H1 (cell line): ENCODE measurements at regions not wholly inside any gene's neighbourhood (a gene's known extent, or its start where the extent isn't known, plus 50 kb on each side); places are given as distances from the start of the nearest gene placed in this dataset.
"Not testable (repeated sequence)": the region's sequence is repeated elsewhere in the genome, so short reads cannot be mapped to it uniquely, and the experiment has no call there.

ENCODE experiments used
- CTCF ChIA-PET: fragments of 300-600 bp; sonication (Branson Sonifier 250); formaldehyde crosslinking; loops from one replicate; lab custom pipeline; 2021; ENCODE audit not compliant: partially characterized antibody; lab: Charles Lee
- POLR2A ChIA-PET: fragments of 300-600 bp; sonication (Branson Sonifier 250); formaldehyde crosslinking; loops from one replicate; lab custom pipeline; 2021; ENCODE audit warnings: inconsistent platforms; ENCODE audit not compliant: partially characterized antibody; lab: Charles Lee
- DNase-seq, 2 experiments: peaks; one replicate each; pipeline versions ENCODE4 v3.0.0 to v3.0.0-alpha.2; 2010 to 2022; ENCODE audit warnings: low spot score in 2 of 2, low read depth in 1 of 2, mixed read lengths in 1 of 2
- FAIRE-seq: peaks from 2 replicates; lab custom pipeline; 2011; peaks lifted over from hg19 to GRCh38; lab: Jason Lieb, UNC
- H2AFZ ChIP-seq: 2 replicates; pipeline ENCODE4 v1.8.1; 2012; ENCODE audit warnings: low read length, inconsistent platforms
- H2AK5ac ChIP-seq: 2 replicates; pipeline ENCODE4 v1.6.1; 2013; ENCODE audit warnings: low read depth, low read length
- H2BK120ac ChIP-seq: replicated peaks from 2 replicates; pipeline ENCODE3; 2013; ENCODE audit warnings: low read depth, low read length, inconsistent platforms
- H2BK12ac ChIP-seq: 2 replicates; pipeline ENCODE4 v1.6.1; 2013; ENCODE audit warnings: low read depth, low read length
- H2BK15ac ChIP-seq: 2 replicates; pipeline ENCODE4 v1.6.1; 2013; ENCODE audit warnings: low read length
- H2BK20ac ChIP-seq: 2 replicates; pipeline ENCODE4 v1.6.1; 2013; ENCODE audit warnings: low read length
- H2BK5ac ChIP-seq: 2 replicates; pipeline ENCODE4 v1.6.1; 2013; ENCODE audit warnings: low read depth, low read length
- H3K14ac ChIP-seq: 2 replicates; pipeline ENCODE4 v1.6.1; 2013; ENCODE audit warnings: inconsistent platforms; ENCODE audit not compliant: insufficient read length
- H3K18ac ChIP-seq: 2 replicates; pipeline ENCODE4 v1.6.1; 2013; ENCODE audit warnings: low read length; ENCODE audit errors: extremely low read depth
- H3K23ac ChIP-seq: 2 replicates; pipeline ENCODE4 v1.6.1; 2013; ENCODE audit warnings: inconsistent platforms; ENCODE audit not compliant: insufficient read length
- H3K23me2 ChIP-seq: 2 replicates; pipeline ENCODE4 v1.6.1; 2013; ENCODE audit warnings: low read depth, low read length
- H3K27ac ChIP-seq: 2 replicates; pipeline ENCODE4 v1.6.1; 2011; ENCODE audit warnings: low read depth, low read length, inconsistent platforms
- H3K27me3 ChIP-seq, 4 experiments: replicated peaks in 1 of 4; 1 replicate in 1 of 4; 2 replicates in 3 of 4; pipeline versions ENCODE4 v1.6.1 to v1.8.1; 2011 to 2013; ENCODE audit warnings: low read length in 3 of 4, mild to moderate bottlenecking in 3 of 4, inconsistent platforms in 2 of 4, mixed read lengths in 2 of 4, moderate library complexity in 1 of 4; ENCODE audit not compliant: control insufficient read depth in 3 of 4, insufficient read depth in 3 of 4; ENCODE audit errors: extremely low read depth in 1 of 4
- H3K36me3 ChIP-seq, 4 experiments: 2 replicates each; pipeline versions ENCODE4 v1.6.1 to v1.8.1; 2011 to 2013; ENCODE audit warnings: mild to moderate bottlenecking in 4 of 4, low read length in 3 of 4, moderate library complexity in 2 of 4, control low read depth in 1 of 4, inconsistent platforms in 1 of 4; ENCODE audit not compliant: insufficient read depth in 4 of 4, control insufficient read depth in 2 of 4
- H3K4ac ChIP-seq: replicated peaks from 2 replicates; pipeline ENCODE3; 2013; ENCODE audit warnings: low read length, low read depth, mixed read lengths, inconsistent platforms; ENCODE audit not compliant: insufficient read length
- H3K4me1 ChIP-seq, 4 experiments: replicated peaks in 1 of 4; 1 replicate in 1 of 4; 2 replicates in 3 of 4; pipeline versions ENCODE4 v1.6.1 to v1.8.1; 2011 to 2013; ENCODE audit warnings: low read length in 3 of 4, inconsistent platforms in 2 of 4, mixed read lengths in 1 of 4; ENCODE audit not compliant: insufficient read depth in 4 of 4, control insufficient read depth in 3 of 4
- H3K4me2 ChIP-seq, 2 experiments: 2 replicates each; pipeline versions ENCODE4 v1.6.1 to v1.8.1; 2011 to 2013; ENCODE audit warnings: low read depth in 2 of 2, low read length in 2 of 2, control low read depth in 1 of 2, inconsistent platforms in 1 of 2, mild to moderate bottlenecking in 1 of 2; ENCODE audit not compliant: insufficient read depth in 1 of 2
- H3K4me3 ChIP-seq, 4 experiments: fragments of 200-600, 300-600 bp in 1 of 4; sonication (generic), shearing (Covaris generic), sonication (Bioruptor Twin) in 1 of 4; 2 replicates each; pipeline versions ENCODE4 v1.5.1 to v1.8.1; 2011 to 2016; ENCODE audit warnings: low read length in 4 of 4, low read depth in 3 of 4, control low read depth in 2 of 4, inconsistent platforms in 2 of 4, mild to moderate bottlenecking in 2 of 4, mixed read lengths in 1 of 4, moderate library complexity in 1 of 4; ENCODE audit not compliant: insufficient read depth in 2 of 4; ENCODE audit errors: extremely low read depth in 1 of 4
- H3K56ac ChIP-seq: replicated peaks from 2 replicates; pipeline ENCODE3; 2013; ENCODE audit warnings: low read depth, mild to moderate bottlenecking, mixed read lengths, low read length, inconsistent platforms; ENCODE audit not compliant: insufficient read length
- H3K79me1 ChIP-seq: 2 replicates; pipeline ENCODE4 v1.6.1; 2013; ENCODE audit warnings: low read depth, low read length, control low read depth
- H3K79me2 ChIP-seq, 2 experiments: 2 replicates each; pipeline versions ENCODE4 v1.6.1 to v1.8.1; 2012 to 2013; ENCODE audit warnings: low read length in 2 of 2, mild to moderate bottlenecking in 2 of 2, inconsistent platforms in 1 of 2; ENCODE audit not compliant: insufficient read depth in 2 of 2, control insufficient read depth in 1 of 2
- H3K9ac ChIP-seq, 4 experiments: replicated peaks in 1 of 4; 1 replicate in 1 of 4; 2 replicates in 3 of 4; pipeline versions ENCODE4 v1.6.1 to v1.8.1; 2011 to 2013; ENCODE audit warnings: low read depth in 3 of 4, low read length in 3 of 4, control low read depth in 2 of 4, mild to moderate bottlenecking in 2 of 4, moderate library complexity in 2 of 4, inconsistent platforms in 1 of 4; ENCODE audit errors: extremely low read depth in 1 of 4
- H3K9me3 ChIP-seq, 2 experiments: 2 replicates each; pipeline versions ENCODE4 v1.6.1 to v1.8.1; 2012 to 2013; ENCODE audit warnings: mild to moderate bottlenecking in 2 of 2, moderate library complexity in 2 of 2, control low read depth in 1 of 2, inconsistent platforms in 1 of 2, low read depth in 1 of 2, low read length in 1 of 2, mixed read lengths in 1 of 2; ENCODE audit not compliant: insufficient read depth in 2 of 2
- H4K20me1 ChIP-seq, 2 experiments: replicated peaks in 1 of 2; 2 replicates each; pipeline versions ENCODE3 to v1.8.1; 2011 to 2013; ENCODE audit warnings: inconsistent platforms in 2 of 2, low read length in 2 of 2, mild to moderate bottlenecking in 1 of 2; ENCODE audit not compliant: insufficient read depth in 2 of 2, control insufficient read depth in 1 of 2
- H4K5ac ChIP-seq: 2 replicates; pipeline ENCODE4 v1.6.1; 2013; ENCODE audit warnings: low read length, low read depth, mixed read lengths, inconsistent platforms; ENCODE audit not compliant: insufficient read length
- H4K8ac ChIP-seq: 2 replicates; pipeline ENCODE4 v1.8.0; 2013; ENCODE audit warnings: mild to moderate bottlenecking, moderate library complexity, low read length, inconsistent platforms; ENCODE audit not compliant: insufficient read depth; ENCODE audit errors: extremely low read depth
- H4K91ac ChIP-seq: replicated peaks from 2 replicates; pipeline ENCODE3; 2013; ENCODE audit warnings: low read length, mixed read lengths, inconsistent platforms; ENCODE audit not compliant: insufficient read length
- POLR2A ChIP-seq, 2 experiments: IDR thresholded peaks; 1 replicate in 1 of 2; 2 replicates in 1 of 2; pipeline ENCODE4 v1.6.1; 2011; ENCODE audit warnings: low read depth in 2 of 2, low read length in 2 of 2, mild to moderate bottlenecking in 2 of 2; ENCODE audit errors: control extremely low read depth in 1 of 2
- RBBP5 ChIP-seq: IDR thresholded peaks from 2 replicates; pipeline ENCODE4 v1.7.1; 2012; ENCODE audit warnings: low read depth, mild to moderate bottlenecking, inconsistent platforms, low read length, moderate library complexity, borderline replicate concordance
- WGBS, 2 experiments: shearing (Covaris generic) in 1 of 2; methylation state at CpG; one replicate each; pipeline versions ENCODE4 v1.1.6 to v1.1.7; 2013 to 2015; ENCODE audit warnings: low lambda C conversion rate in 2 of 2, mixed read lengths in 2 of 2, inconsistent platforms in 1 of 2, low coverage in 1 of 2, missing lambda C conversion rate in 1 of 2; ENCODE audit not compliant: insufficient replicate concordance in 2 of 2, insufficient coverage in 1 of 2, insufficient read length in 1 of 2; ENCODE audit errors: extremely low coverage in 1 of 2, missing lambda C conversion rate in 1 of 2; 5-methylcytosine and 5-hydroxymethylcytosine counted together

DNA sequence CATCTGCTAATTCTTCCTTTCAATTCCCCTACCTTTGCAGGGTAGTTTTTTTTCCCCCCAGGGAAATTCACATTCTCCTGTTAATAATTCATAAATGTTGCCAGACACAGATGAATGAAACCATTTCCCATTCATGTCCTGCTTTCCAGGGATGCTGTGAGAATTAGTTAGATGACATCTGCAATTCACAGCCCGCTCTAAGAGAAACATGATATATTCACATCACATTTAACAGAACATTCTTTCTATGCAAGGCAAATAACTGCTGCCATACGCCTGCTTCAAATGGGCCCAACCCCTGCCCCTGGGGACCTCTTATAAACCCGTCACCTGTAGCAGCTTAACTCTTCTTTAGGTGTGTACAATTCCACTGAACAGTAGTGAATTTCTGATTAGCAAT lies 110.6 kb upstream of the CTAGE1 start:
- no peak overlapping the region for H3K27ac ChIP-seq
- no peaks in the 10 kb centered on the region for H3K79me1 ChIP-seq
- H4K8ac ChIP-seq: no peak overlapping the region
- no peaks in the 10 kb centered on the region for H3K79me2 ChIP-seq
- no peak overlapping the region for H2BK15ac ChIP-seq
- H3K18ac ChIP-seq: no peak overlapping the region
- no peak overlapping the region for H3K23ac ChIP-seq
- CTCF ChIA-PET: no interaction called here
- no peak overlapping the region for H2BK120ac ChIP-seq
- H3K14ac ChIP-seq: no peak overlapping the region
- no peak overlapping the region for H3K4me2 ChIP-seq
- POLR2A ChIA-PET: no interaction called here
- no peak overlapping the region for H3K4ac ChIP-seq
- no peak overlapping the region for H3K4me3 ChIP-seq
- DNase-seq (no peak), FAIRE-seq (no peak)
- H3K9me3 ChIP-seq: peaks cover 2 to 3% of the 10 kb centered on the region in 2 experiments; a peak in 1 of 4 replicates
- H2AK5ac ChIP-seq: no peak overlapping the region
- H2BK20ac ChIP-seq: no peak overlapping the region
- no peaks in the 10 kb centered on the region for H3K36me3 ChIP-seq
- H2BK5ac ChIP-seq: no peak overlapping the region
- 80% methylated on average over 3 of the region's 3 CpGs; no CpG with 5 or more reads in 1 of the 2 experiments for WGBS, 2 experiments
- H4K91ac ChIP-seq: no peak overlapping the region
- no peak overlapping the region for H2BK12ac ChIP-seq
- TF ChIP-seq RBBP5 (no peak), POLR2A (IDR thresholded peaks at IDR 0.05; ENCODE audit: control extremely low read depth in 1 of 2, low read depth in 2 of 2, low read length in 2 of 2) (no peak)
- no peaks in the 10 kb centered on the region for H3K27me3 ChIP-seq
- no peak overlapping the region for H2AFZ ChIP-seq
- no peak overlapping the region for H4K5ac ChIP-seq
- H3K9ac ChIP-seq: no peak overlapping the region
- H3K23me2 ChIP-seq: no peaks in the 10 kb centered on the region
- H3K4me1 ChIP-seq: no peaks in the 10 kb centered on the region
- H4K20me1 ChIP-seq: no peaks in the 10 kb centered on the region
- H3K56ac ChIP-seq: no peak overlapping the region

DNA sequence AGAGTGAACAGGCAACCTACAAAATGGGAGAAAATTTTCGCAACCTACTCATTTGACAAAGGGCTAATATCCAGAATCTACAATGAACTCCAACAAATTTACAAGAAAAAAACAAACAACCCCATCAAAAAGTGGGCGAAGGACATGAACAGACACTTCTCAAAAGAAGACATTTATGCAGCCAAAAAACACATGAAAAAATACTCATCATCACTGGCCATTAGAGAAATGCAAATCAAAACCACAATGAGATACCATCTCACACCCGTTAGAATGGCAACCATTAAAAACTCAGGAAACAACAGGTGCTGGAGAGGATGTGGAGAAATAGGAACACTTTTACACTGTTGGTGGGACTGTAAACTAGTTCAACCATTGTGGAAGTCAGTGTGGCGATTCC lies 117.0 kb upstream of the CTAGE1 start:
- H3K9ac ChIP-seq, H2AK5ac ChIP-seq, H3K79me2 ChIP-seq, POLR2A ChIA-PET, H3K79me1 ChIP-seq, H2BK15ac ChIP-seq, CTCF ChIA-PET, H3K9me3 ChIP-seq, H3K14ac ChIP-seq, H2AFZ ChIP-seq, FAIRE-seq, H4K91ac ChIP-seq, H3K4ac ChIP-seq, H2BK120ac ChIP-seq, H2BK5ac ChIP-seq, H3K4me2 ChIP-seq, H2BK12ac ChIP-seq, H4K5ac ChIP-seq, H3K23ac ChIP-seq, H4K20me1 ChIP-seq, H3K23me2 ChIP-seq, H4K8ac ChIP-seq, H3K27me3 ChIP-seq, DNase-seq, H2BK20ac ChIP-seq, H3K4me1 ChIP-seq, H3K36me3 ChIP-seq, H3K56ac ChIP-seq, H3K18ac ChIP-seq, H3K4me3 ChIP-seq, H3K27ac ChIP-seq: not testable (repeated sequence)
- WGBS, 2 experiments: 60% methylated on average over 1 of the region's 4 CpGs; no CpG with 5 or more reads in 1 of the 2 experiments
